NCI-H774 (cell line): ENCODE measurements at regions not wholly inside any gene's neighbourhood (a gene's known extent, or its start where the extent isn't known, plus 50 kb on each side); places are given as distances from the start of the nearest gene placed in this dataset.

Source experiments
- DNase-seq: peaks from one replicate; lab custom pipeline; 2025; lab: John Stamatoyannopoulos, UW

- DNase-seq: no peak
Measured at GRCh38 chr13:74778946-74779345, 644.7 kb upstream of the KLF12 start.

DNA sequence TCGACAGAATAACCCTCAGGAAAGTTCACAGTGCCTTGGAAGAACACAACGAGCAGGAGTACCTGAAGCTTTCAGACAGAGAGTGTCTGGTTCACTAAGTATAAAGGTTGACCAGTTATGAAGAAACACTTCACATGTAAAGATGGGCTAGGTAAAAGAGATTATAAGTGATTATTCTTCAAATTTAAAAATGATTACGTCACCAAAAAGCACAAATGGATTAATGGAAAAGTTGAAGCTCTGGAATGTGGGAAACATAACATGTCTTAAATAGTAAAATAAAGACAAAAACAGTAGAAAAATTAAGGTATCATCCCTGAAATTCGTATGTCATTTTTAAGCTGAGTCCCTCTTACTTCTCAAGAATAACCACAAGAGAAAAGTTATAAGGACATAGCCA is 643.9 kb upstream of the KLF12 start:
- no peak for DNase-seq

DNA sequence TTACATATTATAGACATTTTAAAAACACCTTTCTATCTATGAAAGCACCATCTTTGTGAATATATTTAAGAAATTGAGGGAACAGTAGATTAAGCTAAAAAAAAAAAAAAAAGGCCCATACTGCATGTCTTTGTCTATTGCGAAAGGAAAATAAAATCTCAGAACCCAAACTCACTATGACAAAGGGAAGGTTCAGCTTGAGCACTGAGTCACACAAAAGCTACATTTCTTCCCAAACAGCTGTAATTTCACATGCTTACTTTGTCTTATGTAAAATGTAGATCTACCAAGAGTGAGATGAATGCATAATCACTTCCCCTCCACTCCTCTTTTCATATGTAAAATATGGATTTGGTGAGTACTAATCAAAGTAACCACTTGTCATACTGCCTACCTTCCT is 640.1 kb upstream of the KLF12 start:
- no peak for DNase-seq

DNA sequence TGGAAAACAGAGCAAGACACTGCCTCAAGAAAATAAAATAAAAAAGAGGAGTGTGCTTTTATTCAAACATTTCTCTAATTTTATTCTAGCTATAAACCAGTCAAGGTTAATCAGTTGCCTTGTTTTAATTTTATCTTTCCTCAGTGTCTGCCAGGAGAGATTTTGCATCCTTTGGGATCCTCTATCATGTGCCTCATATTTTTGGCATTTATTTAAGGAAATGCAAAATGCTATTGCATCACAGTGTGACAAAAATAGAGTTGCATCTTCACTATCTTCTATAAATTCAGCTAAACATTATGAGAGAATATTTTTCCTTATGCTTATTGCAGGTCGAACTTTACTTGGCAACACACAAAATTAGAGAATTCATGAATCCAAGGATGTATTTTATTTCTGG is 639.0 kb upstream of the KLF12 start:
- DNase-seq: no peak

DNA sequence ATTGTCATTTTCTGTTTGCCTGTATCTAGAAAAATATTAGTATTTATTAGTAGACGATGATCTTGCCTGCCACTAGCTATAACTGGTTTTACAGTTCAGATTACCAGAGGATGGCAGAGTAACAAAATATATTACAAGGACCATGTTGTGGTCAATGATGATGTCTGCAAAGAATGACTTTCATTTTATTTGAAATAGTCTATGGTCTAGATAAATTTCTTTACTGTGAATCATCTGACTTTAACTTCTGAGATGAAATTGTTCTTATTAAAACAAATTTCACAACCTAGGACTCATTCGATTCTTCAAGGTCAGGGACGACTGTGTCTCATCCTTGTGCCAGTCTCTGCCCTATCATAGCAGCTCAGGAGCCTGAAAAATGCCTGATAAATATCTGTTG is 637.8 kb upstream of the KLF12 start:
- DNase-seq: no peak

- DNase-seq: no peak
Measured at GRCh38 chr13:74770361-74770760, 636.2 kb upstream of the KLF12 start.

- no peak for DNase-seq
Measured at GRCh38 chr13:74769333-74769732, 635.1 kb upstream of the KLF12 start.

- no peak for DNase-seq
Measured at GRCh38 chr13:74768521-74769085, 634.4 kb upstream of the KLF12 start.

DNA sequence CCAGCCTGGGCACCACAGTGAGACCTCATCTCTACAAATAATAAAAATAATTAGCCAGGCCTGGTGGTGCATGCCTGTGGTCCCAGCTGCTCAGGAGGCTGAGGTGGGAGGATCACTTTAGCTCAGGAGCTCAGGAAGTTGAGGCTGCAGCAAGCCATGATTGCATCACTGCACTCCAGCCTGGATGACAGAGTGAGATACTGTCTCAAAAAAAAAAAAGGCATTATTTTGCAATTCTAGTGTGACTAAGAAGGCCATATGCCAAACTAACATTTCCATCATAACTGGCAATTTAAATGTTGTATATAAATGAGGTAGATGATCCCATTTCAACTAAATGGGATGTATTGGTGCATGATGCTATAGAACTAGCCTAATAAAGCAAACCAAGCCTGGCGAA is 632.8 kb upstream of the KLF12 start:
- DNase-seq: no peak

DNA sequence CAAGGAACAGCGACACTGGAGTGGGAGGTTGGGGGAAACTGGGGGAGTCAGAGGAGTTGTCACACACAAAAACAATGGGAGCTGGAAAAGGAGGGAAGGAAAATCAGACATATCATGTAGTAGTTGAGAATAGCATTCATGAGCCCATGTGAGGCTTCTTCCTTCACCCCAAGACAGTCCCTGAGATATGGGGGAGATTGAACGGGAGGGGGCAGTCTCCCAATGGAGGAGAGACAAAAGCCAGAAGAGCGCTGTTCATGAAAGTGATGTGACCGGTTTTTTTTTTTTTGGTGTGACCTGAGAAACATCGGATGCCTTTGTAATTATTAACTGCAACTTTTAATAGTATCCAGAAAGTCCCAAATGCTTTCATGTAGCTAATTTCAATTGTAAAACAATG is 631.8 kb upstream of the KLF12 start:
- no peak for DNase-seq

- DNase-seq: no peak
Measured at GRCh38 chr13:74761801-74762757, 627.9 kb upstream of the KLF12 start.

DNA sequence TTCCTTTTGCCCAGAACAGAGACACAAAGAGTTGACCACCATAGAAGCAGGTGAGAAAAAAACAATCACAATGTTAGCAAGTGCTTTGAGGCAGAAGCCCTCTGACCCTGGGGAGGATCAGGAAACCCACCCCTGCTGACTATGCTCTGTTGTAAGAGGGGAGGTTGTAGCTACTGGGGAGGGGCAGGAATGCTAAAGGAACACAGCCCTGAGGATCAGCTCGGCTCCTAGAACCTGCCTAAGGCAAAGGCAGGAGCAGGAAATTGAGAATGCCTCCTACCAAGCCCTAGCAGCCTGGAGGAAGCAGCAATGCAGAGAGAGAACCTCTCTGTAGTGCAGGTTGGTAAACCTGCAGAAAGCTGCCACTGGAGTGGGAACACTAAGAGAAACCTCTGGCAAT is 624.0 kb upstream of the KLF12 start:
- DNase-seq: no peak

DNA sequence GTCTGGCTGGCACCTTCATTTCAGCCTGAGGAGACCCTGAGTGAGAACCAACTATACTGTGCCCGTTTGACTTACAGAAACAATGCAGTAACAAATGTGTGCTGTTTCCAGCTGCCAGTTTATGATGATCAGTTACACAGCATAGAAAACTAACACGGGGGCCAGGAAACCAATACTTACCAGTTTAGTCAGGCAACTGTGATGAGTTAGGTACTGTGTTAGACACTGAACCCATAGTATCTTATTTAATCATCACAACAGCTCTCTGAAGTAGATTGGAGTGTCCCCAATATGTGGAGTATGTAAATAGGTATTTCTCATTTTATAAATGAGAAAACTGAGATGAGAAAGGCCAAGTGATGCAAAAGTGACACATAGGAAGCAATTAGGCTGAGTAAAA is 620.9 kb upstream of the KLF12 start:
- no peak for DNase-seq

- DNase-seq: no peak
Measured at GRCh38 chr13:74751739-74752138, 617.5 kb upstream of the KLF12 start.

GRCh38 chr13:74747186-74747955 is 613.2 kb upstream of the KLF12 start:
- no peak for DNase-seq

DNA sequence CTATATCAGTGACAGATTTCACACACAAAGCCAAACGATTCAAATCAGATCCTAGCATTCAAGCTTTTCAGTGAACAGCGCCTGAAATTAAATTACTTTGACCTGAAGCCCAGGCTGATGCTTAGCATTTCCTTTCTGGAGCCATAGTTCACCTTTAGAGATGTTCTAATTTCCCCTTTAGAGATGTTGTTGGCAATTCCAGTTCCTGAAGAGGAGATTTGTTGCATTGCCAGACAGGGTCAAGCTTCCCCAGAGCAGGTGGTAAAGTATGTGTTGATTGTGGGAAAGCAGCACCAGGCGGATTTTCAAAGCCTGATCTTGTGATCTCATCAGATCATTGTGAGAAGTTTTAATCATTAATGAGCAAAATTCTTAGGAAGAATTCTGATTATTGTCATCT is 609.8 kb upstream of the KLF12 start:
- DNase-seq: no peak

DNA sequence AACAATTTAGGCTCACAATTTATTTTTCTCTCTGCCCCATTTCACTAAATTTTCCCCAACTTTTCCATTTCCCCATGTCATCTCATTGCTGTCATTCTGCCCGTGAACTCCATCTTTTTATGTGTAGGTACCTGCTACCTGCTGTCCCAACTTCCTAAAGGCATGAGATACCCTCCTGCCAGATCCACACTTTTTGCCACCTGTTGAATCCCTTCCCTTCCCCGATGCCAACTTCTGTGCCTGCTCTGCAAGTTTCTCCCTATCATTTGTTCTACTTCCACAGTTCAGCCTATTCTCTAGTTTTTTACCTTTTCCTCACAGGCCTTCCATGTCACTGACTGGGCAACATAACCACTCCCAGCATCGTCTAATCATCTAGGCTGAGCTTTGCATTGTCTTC is 607.5 kb upstream of the KLF12 start:
- no peak for DNase-seq

- no peak for DNase-seq
Measured at GRCh38 chr13:74732736-74733385, 598.7 kb upstream of the KLF12 start.

GRCh38 chr13:74731731-74732130 is 597.5 kb upstream of the KLF12 start:
- no peak for DNase-seq

DNA sequence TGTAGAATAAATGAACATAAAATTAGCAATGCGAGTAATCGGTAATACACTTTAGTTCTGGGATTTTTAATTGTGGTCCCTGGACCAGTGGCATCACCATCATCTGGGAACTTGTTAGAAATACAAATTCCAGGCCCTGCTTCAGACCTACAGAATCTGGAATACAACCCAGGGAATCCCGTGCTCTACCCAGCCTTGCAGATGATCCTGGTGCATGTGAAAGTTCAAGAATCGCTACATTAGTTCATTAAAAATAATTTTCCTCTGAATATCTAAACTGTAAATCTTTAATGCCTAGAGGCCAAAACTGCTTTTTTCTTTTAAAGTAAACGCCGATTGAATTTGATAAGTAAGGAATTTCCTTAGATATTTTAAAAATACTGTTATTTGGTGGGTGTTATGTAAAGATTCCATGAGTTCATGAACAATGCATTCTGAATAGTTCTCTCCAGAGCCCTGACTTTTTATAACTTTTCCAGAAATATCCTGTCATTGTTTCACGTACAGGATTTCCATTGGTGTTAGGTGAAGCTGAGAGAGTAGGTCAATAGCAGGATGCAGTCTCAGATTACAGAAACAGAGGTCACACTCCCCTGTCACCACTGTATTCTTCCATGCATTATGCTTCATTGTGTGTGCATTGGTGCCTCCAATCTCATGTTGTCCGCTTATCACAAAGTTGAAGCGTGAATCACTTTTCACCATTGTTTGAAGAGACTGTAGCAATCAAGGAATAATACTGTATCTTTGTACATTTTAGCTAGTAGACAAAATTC is 596.5 kb upstream of the KLF12 start:
- no peak for DNase-seq

GRCh38 chr13:74726206-74726605 is 592.0 kb upstream of the KLF12 start:
- no peak for DNase-seq
